ENCODE measurements at regions not wholly inside any gene's neighbourhood (a gene's known extent, or its start where the extent isn't known, plus 50 kb on each side); places are given as distances from the start of the nearest gene placed in this dataset.

DNA sequence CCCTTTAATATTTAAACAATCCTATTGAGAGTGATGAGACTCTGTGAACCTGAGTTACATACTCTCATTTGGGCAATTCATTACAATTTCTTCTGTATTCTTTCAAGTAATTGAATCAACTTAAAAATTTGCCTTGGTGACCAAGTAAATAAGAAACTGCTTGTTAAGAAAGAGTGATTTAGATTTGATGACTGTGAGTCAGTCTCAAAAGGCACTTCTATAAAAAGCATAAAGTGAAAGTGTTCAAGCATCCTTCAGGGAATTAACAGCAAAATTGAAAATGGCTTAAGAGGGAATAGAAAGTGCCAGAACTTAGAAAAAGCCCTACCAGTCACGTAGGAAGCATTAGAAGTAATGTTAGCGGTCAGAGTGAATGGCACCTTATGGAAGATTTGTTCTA, 654.7 kb downstream of the EPM2A start:
- no peak for DNase-seq
- Histone ChIP-seq H3K36me3 (ENCODE audit: control insufficient read depth, insufficient read depth, low read length) (no peaks in the 10 kb centered on the region), H3K4me3 (ENCODE audit: low read depth, low read length) (no peak overlapping the region), H3K4me1 (no peaks in the 10 kb centered on the region), H3K9me3 (no peaks in the 10 kb centered on the region), H3K27me3 (replicated peaks; ENCODE audit: control insufficient read depth, insufficient read depth, low read length) (no peaks in the 10 kb centered on the region; the same call in 1 of the 2 replicates)
- ChIA-PET CTCF (no interaction called here), POLR2A (no interaction called here)
- intact Hi-C loops (cut with micrococcal nuclease; ENCODE audit: unreplicated experiment), result no loop called here
- no TSS peak for BruUV-seq (replicated peaks)
- Mint-ChIP-seq H3K36me3 (ENCODE audit: insufficient read depth, unreplicated experiment) (no peaks in the 10 kb centered on the region), H3K9me3 (ENCODE audit: unreplicated experiment) (no peaks in the 10 kb centered on the region), H3K4me1 (ENCODE audit: low read depth, unreplicated experiment) (no peaks in the 10 kb centered on the region), H3K27me3 (ENCODE audit: insufficient read depth, unreplicated experiment) (peaks cover 4% of the 10 kb centered on the region), H3K27ac (ENCODE audit: unreplicated experiment) (no peak overlapping the region), H3K4me3 (ENCODE audit: unreplicated experiment) (no peak overlapping the region)
- TF ChIP-seq, protein P1, sequence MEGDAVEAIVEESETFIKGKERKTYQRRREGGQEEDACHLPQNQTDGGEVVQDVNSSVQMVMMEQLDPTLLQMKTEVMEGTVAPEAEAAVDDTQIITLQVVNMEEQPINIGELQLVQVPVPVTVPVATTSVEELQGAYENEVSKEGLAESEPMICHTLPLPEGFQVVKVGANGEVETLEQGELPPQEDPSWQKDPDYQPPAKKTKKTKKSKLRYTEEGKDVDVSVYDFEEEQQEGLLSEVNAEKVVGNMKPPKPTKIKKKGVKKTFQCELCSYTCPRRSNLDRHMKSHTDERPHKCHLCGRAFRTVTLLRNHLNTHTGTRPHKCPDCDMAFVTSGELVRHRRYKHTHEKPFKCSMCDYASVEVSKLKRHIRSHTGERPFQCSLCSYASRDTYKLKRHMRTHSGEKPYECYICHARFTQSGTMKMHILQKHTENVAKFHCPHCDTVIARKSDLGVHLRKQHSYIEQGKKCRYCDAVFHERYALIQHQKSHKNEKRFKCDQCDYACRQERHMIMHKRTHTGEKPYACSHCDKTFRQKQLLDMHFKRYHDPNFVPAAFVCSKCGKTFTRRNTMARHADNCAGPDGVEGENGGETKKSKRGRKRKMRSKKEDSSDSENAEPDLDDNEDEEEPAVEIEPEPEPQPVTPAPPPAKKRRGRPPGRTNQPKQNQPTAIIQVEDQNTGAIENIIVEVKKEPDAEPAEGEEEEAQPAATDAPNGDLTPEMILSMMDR (IDR thresholded peaks at IDR 0.05; ENCODE audit: insufficient read depth in 1 of 2, low read depth in 1 of 2, low read length in 1 of 2, severe bottlenecking in 1 of 2, unreplicated experiment in 1 of 2), result no peak

DNA sequence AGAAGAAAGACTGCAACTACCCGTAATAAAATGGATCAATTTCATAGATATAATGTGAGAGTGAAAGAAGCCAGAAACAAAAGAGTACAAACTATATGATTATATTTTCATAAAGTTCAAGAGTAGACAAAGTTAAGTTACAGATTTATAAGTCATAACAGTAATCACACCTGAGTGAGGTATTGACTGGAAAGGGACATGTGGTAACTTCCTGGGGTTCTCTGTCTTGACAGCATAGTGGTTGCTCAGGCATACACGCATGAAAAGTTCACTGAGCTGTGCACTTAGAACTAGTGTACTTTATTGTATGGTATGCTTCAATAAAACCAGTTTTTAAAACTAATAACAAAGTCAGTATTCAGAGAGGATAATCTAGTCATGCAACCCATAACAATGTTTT, 653.6 kb downstream of the EPM2A start:
- Mint-ChIP-seq H3K27ac (ENCODE audit: unreplicated experiment) (no peak overlapping the region), H3K27me3 (ENCODE audit: insufficient read depth, unreplicated experiment) (peaks cover 8% of the 10 kb centered on the region), H3K4me1 (ENCODE audit: low read depth, unreplicated experiment) (no peaks in the 10 kb centered on the region), H3K9me3 (ENCODE audit: unreplicated experiment) (no peaks in the 10 kb centered on the region), H3K4me3 (ENCODE audit: unreplicated experiment) (no peak overlapping the region), H3K36me3 (ENCODE audit: insufficient read depth, unreplicated experiment) (no peaks in the 10 kb centered on the region)
- TF ChIP-seq, protein P1 (IDR thresholded peaks at IDR 0.05; ENCODE audit: insufficient read depth in 1 of 2, low read depth in 1 of 2, low read length in 1 of 2, severe bottlenecking in 1 of 2, unreplicated experiment in 1 of 2), result no peak
- H3K9me3 ChIP-seq, result no peaks in the 10 kb centered on the region
- POLR2A ChIA-PET, result no interaction called here
- H3K27me3 ChIP-seq (replicated peaks; ENCODE audit: control insufficient read depth, insufficient read depth, low read length), result no peaks in the 10 kb centered on the region
- H3K4me1 ChIP-seq, result no peaks in the 10 kb centered on the region
- H3K36me3 ChIP-seq (ENCODE audit: control insufficient read depth, insufficient read depth, low read length), result no peaks in the 10 kb centered on the region
- no TSS peak for BruUV-seq (replicated peaks)
- DNase-seq, result no peak
- no peak overlapping the region for H3K4me3 ChIP-seq (ENCODE audit: low read depth, low read length)
- CTCF ChIA-PET, result no interaction called here
- intact Hi-C loops (cut with micrococcal nuclease; ENCODE audit: unreplicated experiment), result no loop called here

DNA sequence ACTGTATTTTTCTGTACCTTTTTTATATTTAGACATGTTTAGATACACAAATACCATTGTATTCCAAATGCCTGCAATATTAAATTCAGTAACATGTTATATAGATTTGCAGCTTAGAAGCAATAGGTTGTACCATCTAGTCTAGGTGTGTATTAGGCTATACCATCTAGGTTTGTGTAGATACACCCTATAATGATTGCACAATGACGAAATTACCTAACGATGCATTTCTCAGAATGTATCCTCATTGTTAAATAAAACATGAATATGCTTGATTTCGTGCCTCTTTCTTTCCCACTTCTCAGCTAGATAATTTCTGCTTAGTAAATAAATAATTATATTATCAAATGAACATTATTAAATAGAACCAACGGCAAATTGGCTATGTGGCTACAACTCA, 653.0 kb downstream of the EPM2A start:
- no peaks in the 10 kb centered on the region for H3K9me3 Mint-ChIP-seq (ENCODE audit: unreplicated experiment)
- no peaks in the 10 kb centered on the region for H3K9me3 ChIP-seq
- no peak overlapping the region for H3K4me3 ChIP-seq (ENCODE audit: low read depth, low read length)
- intact Hi-C loops (cut with micrococcal nuclease; ENCODE audit: unreplicated experiment), result no loop called here
- no peaks in the 10 kb centered on the region for H3K36me3 Mint-ChIP-seq (ENCODE audit: insufficient read depth, unreplicated experiment)
- no peak overlapping the region for H3K4me3 Mint-ChIP-seq (ENCODE audit: unreplicated experiment)
- TF ChIP-seq, protein P1 (IDR thresholded peaks at IDR 0.05; ENCODE audit: insufficient read depth in 1 of 2, low read depth in 1 of 2, low read length in 1 of 2, severe bottlenecking in 1 of 2, unreplicated experiment in 1 of 2), result no peak
- ChIA-PET CTCF (no interaction called here), POLR2A (no interaction called here)
- no peaks in the 10 kb centered on the region for H3K36me3 ChIP-seq (ENCODE audit: control insufficient read depth, insufficient read depth, low read length)
- H3K27ac Mint-ChIP-seq (ENCODE audit: unreplicated experiment), result no peak overlapping the region
- H3K27me3 Mint-ChIP-seq (ENCODE audit: insufficient read depth, unreplicated experiment), result peaks cover 8% of the 10 kb centered on the region
- H3K4me1 Mint-ChIP-seq (ENCODE audit: low read depth, unreplicated experiment), result no peaks in the 10 kb centered on the region
- no peaks in the 10 kb centered on the region for H3K4me1 ChIP-seq
- H3K27me3 ChIP-seq (replicated peaks; ENCODE audit: control insufficient read depth, insufficient read depth, low read length), result no peaks in the 10 kb centered on the region
- no peak for DNase-seq
- no TSS peak for BruUV-seq (replicated peaks)
